ENCODE measurements at regions not wholly inside any gene's neighbourhood (a gene's known extent, or its start where the extent isn't known, plus 50 kb on each side); places are given as distances from the start of the nearest gene placed in this dataset.
"Not testable (repeated sequence)": the region's sequence is repeated elsewhere in the genome, so short reads cannot be mapped to it uniquely, and the experiment has no call there.

DNA sequence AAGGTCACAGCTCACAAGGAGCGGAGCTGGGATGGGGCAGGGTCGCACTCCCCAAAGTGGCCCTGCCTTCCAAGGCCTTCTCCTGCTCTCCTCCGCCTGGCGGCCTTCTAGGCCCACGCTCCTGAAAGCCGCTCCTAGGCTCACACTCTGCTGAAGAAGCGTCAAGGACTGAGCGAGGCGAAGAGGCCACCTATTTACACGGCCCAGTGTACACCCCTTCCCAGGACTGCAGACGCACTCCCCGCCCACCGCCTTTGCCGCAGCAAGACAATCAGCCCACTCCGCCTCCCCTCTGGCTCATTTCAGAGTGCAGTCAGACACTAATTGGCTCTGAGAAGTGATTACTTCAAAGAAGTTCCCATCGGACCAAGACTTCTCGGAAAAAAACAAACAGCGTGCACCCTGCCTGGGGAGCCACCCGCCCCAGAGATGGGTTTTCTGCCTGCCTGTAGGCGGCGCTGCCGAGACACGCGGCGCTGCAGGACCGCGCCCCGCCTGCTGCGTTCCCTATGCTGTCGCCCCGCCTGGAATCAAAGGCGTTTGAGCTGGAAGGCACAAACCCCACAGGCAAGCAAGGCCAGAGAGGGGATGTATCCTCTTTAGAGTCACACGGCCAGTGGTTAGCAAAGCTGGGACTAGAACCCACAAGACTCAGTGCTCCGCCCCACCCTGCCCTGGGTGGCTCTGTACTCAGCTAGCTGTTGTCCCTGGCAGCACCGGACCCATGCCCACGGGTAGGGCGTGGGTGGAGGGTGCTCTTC is 414.8 kb downstream of the BUD13 start:
- no peak for DNase-seq

DNA sequence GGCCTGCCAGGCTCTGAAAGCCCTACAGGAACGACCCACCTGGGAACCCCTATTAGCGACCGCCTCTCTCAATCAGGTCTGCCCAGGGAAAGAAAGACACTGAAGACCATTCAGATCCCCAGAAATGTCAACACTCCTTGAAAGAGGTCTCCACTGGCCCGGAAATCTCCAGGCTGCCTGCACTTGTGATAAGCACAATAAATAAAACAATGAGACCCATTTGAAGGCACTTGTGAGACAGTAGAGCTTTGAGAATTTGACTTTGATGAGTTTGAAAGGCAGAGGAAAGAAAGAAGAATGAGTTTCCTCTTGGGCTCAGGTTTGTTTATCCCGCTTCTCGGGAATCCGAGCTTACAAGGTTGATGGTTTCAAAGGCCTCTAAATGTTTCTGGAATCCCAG is 416.3 kb downstream of the BUD13 start:
- no peak for DNase-seq

GRCh38 chr11:116355104-116355503 is 417.7 kb downstream of the BUD13 start:
- DNase-seq = no peak

GRCh38 chr11:116353589-116353988 is 419.2 kb downstream of the BUD13 start:
- no peak for DNase-seq

- no peak for DNase-seq
These were observed 419.9 kb downstream of the BUD13 start for GRCh38 chr11:116352881-116353280.

DNA sequence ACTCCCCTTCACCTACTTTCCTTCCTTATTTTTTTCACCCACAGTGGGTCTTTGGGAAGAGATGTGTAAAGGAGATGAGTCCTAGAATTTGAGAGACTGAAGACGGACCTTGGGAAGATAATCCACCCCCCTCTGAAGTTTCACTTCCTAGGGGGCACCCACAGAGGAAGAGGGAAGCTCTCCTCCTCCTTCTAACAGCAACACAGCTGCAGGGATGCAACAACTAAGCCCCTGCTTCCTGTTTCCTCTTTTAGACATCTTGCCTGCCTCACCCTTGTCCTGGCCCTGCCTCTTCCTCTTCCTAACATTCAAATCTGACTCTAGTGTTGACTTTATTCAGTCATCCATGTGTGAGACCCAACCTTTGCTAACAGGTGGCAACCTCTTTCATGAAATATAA is 424.6 kb downstream of the BUD13 start:
- DNase-seq = no peak

DNA sequence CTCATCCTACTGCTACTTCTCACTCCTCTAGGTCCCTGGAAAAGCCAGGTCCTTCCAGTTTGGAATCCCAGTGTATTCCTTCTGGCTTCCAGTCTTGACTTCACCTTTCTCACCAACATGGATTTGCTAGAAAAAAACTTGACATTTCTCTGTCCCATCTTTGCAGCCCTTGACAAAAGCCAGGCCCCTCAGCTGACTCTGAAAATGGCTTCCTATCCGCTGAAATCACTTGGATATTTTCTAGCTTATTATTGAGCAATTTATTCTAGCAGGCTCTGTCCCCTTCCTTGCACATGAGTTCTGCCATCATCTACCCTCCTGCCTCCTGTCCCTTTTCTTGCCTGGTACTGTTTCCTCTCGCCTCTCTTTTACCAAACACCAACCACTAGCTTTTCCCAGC is 427.2 kb downstream of the BUD13 start:
- no peak for DNase-seq

DNA sequence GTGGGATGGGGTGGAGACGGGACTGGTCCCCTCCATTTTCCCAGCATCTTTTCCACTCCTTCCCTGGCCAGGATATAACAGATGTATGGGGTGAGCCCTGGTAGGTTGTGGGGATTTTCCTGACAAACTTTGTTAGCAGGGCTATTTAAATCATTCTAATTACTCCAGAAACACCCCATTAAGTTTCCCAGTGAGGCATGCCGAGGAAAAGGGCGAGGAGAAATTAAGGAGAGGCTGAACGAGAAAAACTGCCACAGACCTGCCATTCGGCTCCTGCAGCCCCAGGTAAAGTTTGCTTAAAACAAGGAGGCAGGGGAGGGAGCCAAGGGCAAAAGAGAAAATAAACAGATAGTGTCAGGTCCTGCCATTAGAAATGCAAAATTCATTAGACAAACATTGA is 428.2 kb downstream of the BUD13 start:
- no peak for DNase-seq

DNA sequence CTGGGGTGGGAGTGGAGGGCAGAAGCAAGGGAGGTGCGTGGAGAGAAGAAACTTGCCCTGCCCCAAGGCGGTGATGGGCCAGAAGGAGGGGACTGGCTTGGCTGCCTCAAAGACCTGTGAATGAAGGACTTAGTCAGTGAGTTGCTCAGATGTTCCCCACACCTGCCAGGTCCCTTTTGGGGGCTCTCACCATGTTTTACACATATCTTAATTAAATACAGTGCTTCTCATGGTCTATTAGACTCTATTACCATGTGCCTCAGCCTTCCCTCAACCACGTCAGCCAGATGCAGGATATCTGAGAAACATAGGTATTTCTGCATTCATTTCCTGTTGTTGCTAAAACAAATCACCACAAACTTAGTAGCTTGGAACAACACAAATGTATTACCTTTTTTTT is 429.5 kb downstream of the BUD13 start:
- DNase-seq = no peak

- no peak for DNase-seq
These were observed 430.6 kb downstream of the BUD13 start for GRCh38 chr11:116342148-116342547.

DNA sequence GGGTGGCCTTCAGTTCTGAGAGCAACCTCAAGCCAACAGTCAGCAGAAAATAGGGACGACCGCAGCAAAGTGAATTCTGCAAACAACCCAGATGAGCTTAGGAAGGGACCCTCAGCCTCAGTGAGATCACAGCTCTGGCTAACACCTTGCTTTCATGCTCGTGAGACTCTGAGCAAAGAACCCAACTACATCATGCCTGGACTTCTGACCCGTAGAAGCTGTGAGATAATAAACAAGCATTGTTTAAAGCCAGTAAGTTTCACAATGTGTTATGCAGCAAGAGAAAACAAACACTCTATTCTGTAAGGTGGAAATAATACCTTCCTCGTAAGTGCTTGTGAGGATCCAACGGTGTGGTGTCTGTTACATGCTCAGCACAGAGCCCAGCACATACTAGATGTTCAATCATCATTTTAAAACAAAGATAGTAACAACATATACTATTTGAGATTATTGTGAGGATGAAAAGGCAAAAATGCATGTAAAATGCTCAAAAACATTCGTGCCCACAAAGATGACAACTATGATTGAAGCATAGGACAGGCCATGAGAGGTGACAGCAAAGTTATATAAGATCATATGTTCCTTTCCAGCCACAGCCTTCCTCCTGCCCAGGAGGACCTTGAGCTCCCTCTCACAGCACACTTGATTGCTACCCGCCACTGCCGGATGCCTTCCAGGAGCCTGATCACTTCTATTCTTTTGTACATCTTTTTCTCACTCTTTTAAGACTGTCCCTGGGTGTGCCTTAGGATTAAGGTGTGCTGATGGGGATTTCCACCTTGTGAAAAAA is 433.3 kb downstream of the BUD13 start:
- DNase-seq = no peak

GRCh38 chr11:116338500-116338899 is 434.3 kb downstream of the BUD13 start:
- not testable (repeated sequence) for DNase-seq

DNA sequence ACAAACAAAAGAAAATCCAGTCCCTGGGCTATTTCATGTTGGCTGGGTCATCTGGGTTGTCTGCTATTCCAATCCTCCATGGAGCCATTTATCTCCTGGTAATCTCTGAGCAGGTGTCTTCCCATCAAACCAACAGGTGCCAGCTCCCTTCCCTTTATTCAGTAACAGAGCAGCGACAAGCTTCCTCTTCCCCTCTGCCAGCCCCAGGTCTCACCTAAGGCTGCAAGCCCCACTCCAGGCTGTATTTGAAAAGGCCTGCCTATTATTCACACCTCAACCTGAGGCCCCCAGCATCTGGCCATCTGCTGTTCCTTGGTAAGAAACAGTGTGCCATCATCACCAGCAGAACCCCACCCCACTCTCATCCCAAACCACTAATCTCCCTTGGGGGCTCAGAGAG is 436.2 kb downstream of the BUD13 start:
- no peak for DNase-seq

DNA sequence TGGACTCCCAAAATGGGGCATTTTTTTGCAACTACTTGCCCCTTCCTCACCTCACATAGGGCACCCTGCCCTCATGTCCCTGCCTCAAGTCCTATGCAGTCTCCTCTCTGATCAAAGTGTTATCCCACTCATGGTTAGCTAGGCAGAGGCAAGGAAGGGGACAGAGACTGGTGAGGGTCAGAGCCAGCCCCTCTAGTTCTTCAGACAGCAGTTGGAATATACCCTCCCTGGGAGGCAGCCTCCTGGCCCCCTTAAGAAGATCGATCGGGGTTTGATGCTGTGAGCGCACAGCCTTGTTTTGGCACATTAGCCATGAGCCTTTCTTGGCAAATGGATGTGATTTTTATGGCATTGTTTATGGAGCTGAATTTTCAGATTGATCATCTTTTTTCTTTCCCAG is 436.9 kb downstream of the BUD13 start:
- no peak for DNase-seq

GRCh38 chr11:116335078-116335477 is 437.7 kb downstream of the BUD13 start:
- DNase-seq = no peak

GRCh38 chr11:116334596-116334995 is 438.2 kb downstream of the BUD13 start:
- no peak for DNase-seq

- DNase-seq = no peak
These were observed 439.7 kb downstream of the BUD13 start for GRCh38 chr11:116333001-116333535.

DNA sequence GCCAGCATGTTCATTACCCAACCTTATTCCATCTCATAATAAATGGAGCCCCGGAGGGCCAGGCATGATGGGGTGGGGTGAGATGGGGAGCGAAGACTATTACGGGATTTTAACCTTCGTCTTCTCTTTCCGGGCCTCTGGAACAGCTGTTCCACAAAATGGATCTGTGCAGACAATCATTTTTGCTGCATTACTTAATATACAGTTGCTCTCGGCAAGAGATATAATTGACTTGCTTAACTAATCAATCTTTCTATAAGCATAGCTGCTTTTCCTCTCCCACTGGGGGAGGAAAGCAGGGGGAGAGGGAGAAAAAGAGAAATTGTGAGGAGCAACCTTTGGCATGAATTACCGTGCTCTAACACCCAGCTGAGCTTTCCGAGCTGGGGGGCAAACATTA is 440.4 kb downstream of the BUD13 start:
- DNase-seq = no peak

DNA sequence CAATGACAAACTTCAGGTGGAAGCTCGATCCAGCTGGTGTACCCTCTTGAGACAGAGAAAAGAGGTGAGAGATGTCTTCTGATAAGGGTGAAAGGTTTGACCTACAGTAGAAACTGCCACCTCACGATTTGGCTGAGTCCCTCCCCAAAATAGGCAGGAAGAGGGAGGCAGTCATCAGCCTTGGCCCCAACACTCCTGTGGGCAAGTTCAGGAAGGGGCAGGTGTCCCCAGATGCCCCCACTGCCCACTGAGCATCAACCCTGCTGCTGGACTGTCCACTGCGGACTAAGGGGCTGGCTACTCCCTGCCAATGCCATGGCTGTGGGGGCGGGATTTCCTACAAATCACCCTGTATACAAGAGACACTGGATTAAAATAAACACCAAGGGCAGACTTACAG is 441.4 kb downstream of the BUD13 start:
- no peak for DNase-seq

- DNase-seq = no peak
These were observed 442.2 kb downstream of the BUD13 start for GRCh38 chr11:116330439-116331185.

- no peak for DNase-seq
These were observed 443.3 kb downstream of the BUD13 start for GRCh38 chr11:116329354-116330090.

DNA sequence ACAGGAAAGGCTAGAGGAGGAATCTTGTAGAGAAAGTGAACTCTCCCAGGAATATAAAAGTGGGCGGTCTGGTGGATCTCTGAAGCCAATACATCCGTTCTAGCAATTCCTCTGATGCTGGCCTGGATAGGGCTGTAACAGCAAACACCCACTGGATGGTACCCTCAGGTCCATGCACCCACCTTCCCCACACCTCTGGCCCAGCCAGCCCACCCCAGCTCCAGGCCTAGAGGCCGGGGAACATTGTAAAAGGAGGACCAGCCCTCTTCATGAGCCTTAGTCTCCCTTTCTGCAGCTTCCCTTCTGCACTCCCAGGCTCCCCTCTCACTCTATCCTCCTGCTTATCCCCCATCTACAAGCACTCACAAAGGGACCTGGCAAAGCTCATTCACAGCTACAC is 443.9 kb downstream of the BUD13 start:
- DNase-seq = no peak

DNA sequence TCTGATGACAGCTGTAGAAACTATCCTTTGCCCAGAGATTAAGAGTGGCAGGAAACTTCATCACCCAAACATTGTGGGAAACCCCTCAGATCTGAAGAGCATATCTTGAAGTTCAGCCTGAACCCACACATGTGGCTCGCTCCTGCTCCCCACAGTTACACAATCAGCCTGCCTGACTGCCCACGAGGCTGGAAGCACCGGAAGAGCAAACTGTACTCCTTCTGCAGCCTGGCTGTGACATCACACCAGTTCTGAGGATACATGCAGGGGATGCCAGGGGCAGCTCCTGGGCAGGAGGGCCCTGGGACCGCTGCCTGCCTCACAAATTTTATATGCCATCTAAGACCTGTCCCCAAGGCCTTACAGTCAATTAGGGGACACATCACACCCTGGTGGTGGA is 444.4 kb downstream of the BUD13 start:
- DNase-seq = no peak
